ENCODE measurements at regions not wholly inside any gene's neighbourhood (a gene's known extent, or its start where the extent isn't known, plus 50 kb on each side); places are given as distances from the start of the nearest gene placed in this dataset.
A peak's percentile ranks its signal among the peaks of the same experiment; 100 is the strongest.

DNA sequence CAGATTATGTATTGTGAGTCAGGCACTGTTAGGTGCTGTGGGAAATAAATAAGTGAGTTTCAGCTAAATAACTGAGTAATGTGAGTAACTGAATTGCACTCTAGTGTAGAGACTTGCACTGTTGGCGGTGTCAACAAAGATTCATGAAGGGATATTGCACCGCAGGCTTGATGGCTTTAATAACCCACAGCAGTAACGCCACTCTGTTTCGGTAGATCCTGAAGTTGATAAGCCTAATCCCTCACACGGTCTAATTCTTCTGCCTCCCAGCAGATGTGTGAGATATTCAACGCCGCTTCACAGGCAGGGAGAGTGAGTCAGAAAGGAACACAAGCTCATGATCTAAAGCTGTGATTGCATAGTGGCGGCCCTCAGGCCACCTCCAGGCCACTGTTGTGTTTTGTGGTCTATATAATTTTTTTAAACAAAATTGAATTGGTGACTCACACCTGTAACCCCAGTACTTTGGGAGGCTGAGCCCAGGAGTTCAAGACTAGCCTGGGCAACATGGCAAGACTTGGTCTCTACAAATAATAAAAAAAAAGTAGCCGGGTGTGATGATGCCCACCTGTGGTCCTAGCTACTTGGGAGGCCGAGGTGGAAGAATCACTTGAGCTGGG is 94.3 kb downstream of the LIPG start:
- TF ChIP-seq TAF1 (IDR thresholded peaks at IDR 0.05; ENCODE audit: borderline replicate concordance, insufficient read depth, low read length), result no peak
- 0 out of 2 replicates have a peak, but pooled peaks have one; percentile 38 for TF ChIP-seq POLR2AphosphoS5 (IDR thresholded peaks at IDR 0.05; ENCODE audit: low read depth, low read length)

All from PFSK-1 (cell line).